GM18498 (cell line): ENCODE measurements at regions not wholly inside any gene's neighbourhood (a gene's known extent, or its start where the extent isn't known, plus 50 kb on each side); places are given as distances from the start of the nearest gene placed in this dataset.

ENCODE experiments used
- ATAC-seq: cut with Tn5 transposase; IDR thresholded peaks from one replicate; pipeline ENCODE4 v1.9.1; 2021; ENCODE audit warnings: mild to moderate bottlenecking, moderate library complexity; ENCODE audit not compliant: unreplicated experiment

GRCh38 chr13:111533900-111534683 is 213.7 kb downstream of the TEX29 start:
- ATAC-seq = no peak

DNA sequence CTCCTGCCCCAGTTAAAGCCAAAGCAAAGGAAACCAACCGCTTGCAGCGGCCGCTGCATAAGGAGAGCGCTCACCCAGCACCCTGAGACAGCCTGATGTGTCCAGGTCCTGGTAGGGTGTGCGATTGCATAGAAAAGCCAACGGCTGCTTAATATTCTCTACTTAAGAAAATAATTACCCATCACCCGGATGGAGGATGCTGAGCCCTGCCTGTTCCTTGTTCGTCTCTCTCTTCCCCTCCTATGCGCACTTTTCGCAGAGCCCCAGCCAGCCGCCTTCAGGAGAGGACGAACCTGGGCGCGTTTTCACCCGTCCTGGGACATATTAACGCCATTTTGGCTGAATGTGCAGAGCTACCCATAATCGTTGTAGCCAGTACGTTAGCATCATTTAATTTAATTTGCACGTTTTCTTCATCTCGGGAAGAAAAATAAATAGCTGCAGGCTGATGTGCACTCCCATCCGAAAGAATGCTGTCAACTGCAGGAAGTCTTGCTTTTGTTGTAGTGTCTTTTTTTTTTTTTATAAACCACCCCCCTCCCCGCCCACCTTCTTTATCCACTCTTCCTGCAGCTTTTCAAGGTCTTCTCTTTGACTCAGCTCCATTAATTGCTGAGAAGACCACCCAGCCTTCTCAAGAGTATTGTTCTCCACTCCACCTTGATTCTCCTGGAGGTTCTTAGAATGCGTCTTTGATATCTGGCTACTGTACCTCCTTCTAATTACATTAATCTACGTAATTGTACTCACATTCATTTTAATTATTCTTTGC is 214.5 kb downstream of the TEX29 start:
- ATAC-seq = no peak

- ATAC-seq = no peak
Measured at GRCh38 chr13:111535523-111535811, 215.0 kb downstream of the TEX29 start.

GRCh38 chr13:111536075-111536642 is 215.7 kb downstream of the TEX29 start:
- ATAC-seq = no peak

- ATAC-seq = no peak
Measured at GRCh38 chr13:111537115-111537728, 216.8 kb downstream of the TEX29 start.

DNA sequence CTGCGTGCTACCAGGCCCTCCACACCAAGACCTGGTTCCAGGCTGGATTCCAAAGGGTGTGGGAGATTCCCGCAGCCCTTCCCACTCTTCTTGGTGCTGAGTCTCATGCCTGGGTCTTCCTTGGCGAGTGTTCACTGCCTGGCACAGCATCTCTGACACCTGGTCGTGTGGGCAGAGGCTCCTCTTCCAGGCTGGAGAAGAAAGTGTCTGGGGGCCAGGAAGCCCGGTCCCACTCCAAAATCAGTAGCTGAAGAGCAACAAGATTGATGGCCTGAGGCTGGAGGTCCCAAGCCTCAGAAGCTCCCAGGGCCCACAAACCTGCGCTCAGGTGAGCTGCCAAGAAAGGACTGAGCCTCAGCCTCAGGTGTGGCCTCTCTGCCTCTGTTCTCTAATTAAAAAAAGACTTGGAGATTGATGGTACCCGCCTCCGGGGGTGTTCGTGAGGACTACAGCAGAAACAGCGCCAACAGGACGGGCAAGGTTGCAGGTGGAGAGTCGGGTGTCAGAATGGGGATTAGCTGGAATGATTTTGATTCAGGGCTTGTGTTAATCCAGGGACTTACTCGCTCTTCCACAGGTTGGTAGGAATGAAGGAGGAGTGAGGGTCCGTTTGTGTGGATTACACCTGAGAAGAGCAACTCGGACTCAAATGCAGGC is 217.5 kb downstream of the TEX29 start:
- no peak for ATAC-seq

DNA sequence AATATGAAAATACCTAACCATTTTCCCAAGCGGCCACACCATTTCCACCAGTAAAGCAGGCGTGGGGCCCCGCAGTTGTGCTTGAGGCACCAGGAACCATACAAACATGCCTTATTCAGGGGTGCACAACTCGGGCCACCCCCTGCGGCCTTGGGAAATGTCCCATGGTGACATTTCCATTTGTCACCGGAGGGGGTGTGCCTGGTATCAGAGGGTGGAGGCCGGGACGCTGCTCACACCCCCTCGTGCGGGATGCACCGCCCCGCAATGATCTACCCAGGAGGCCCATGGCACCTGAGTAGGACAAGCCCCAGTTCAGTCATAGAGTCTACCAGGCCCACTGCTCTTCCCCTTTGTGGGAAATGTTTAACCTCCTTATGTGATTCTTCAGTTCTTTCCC is 218.8 kb downstream of the TEX29 start:
- ATAC-seq = no peak

- ATAC-seq = no peak
Measured at GRCh38 chr13:111539791-111540446, 219.5 kb downstream of the TEX29 start.

- no peak for ATAC-seq
Measured at GRCh38 chr13:111540486-111540885, 220.0 kb downstream of the TEX29 start.

- ATAC-seq = no peak
Measured at GRCh38 chr13:111541345-111541744, 220.9 kb downstream of the TEX29 start.

- no peak for ATAC-seq
Measured at GRCh38 chr13:111541752-111542529, 221.5 kb downstream of the TEX29 start.

DNA sequence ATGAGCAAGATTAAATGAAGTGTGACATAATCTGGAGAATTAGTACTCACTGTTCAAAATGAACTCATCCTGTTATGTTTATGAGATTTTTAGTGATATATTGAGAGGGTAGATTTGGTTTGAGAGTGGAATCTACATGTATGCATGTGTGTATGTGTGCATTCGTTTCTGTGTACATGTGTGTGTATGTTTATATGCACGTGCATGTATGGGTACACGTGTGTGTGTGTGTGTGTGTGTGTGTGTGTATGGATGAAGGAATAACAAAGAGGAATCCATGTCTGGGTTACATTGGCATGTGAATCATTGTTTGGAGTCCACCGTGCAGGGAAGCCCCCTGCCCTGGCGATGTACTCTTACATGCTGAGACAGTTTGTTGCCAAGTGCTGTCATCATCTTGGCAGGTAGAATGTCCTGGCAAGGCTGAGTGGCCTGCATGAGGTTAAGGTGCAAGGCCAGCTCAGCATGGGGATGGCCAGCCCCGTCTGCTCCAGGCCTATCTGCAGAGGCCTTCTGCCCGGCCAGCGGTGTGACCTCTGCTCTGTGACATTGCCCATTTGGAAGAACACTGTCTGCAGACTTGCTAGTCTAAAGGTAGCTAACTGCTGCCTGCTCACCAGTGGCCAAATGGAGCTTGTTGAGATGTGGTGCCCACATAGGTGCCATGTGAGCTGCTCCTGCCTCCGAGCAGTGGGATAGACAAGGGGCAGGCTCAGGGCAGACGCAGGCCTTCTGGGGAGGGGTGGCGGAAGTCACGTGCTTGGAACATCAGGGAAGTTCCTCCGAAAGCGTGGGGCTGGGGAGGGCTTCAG is 222.3 kb downstream of the TEX29 start:
- ATAC-seq = no peak

GRCh38 chr13:111546921-111547675 is 226.7 kb downstream of the TEX29 start:
- ATAC-seq = no peak

GRCh38 chr13:111547726-111548273 is 227.4 kb downstream of the TEX29 start:
- ATAC-seq = no peak

DNA sequence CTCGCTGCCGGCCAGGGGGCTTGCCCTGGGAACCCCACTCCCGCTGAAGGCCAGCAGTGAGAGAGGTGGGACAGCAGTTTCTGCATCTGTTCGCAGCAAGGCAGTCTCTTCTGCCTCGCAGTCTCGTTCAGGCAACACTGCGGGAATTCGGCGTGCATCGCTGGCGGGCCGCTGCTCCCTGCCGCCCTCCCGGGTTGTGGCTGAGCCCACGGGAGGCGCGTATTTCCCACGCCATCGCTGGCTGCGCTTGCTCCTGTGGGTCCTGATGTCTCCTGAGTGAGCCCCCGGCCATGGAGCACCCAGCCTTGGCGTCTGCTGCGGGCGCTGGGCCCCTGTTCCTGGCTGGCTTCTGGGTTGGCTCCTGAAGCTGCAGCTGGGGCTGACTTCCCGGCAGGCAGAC is 227.9 kb downstream of the TEX29 start:
- ATAC-seq = no peak

- ATAC-seq = no peak
Measured at GRCh38 chr13:111548805-111549204, 228.4 kb downstream of the TEX29 start.

DNA sequence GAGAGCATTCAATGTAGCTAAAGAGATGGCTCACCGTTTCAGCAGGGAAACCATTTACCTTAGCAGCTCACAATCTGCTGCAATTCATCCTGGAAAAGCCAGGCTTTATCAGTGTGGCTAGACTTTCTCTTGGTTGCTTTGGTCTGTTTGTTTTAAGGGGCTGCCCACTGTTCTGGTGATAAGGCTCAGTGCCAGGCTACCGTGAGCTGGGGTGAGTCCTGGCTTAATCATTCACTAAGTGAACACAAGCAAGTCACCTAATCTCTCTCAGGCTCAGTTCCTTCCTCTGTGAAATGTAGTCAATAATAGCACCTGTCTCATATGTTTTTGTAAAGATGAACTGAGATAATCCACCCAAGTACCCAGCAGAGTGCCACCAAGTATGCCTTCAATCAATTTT is 229.0 kb downstream of the TEX29 start:
- no peak for ATAC-seq

DNA sequence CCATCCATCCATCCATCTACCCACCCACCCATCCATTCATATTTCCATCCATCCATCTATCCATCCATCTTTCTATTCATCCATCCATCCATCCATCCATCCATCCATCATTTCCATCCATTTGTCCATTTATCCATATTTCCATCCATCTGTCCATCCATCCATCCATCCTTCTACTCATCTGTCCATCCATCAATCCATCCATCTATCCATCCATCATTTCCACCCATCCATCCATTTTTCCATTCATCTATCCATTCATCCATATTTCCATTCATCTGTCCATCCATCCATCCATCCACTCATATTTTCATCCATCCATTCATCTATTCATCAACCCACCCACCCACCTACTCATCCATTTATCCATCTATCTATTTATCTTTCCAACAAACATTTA is 229.6 kb downstream of the TEX29 start:
- ATAC-seq = no peak
